ENCODE measurements at regions not wholly inside any gene's neighbourhood (a gene's known extent, or its start where the extent isn't known, plus 50 kb on each side); places are given as distances from the start of the nearest gene placed in this dataset.

DNA sequence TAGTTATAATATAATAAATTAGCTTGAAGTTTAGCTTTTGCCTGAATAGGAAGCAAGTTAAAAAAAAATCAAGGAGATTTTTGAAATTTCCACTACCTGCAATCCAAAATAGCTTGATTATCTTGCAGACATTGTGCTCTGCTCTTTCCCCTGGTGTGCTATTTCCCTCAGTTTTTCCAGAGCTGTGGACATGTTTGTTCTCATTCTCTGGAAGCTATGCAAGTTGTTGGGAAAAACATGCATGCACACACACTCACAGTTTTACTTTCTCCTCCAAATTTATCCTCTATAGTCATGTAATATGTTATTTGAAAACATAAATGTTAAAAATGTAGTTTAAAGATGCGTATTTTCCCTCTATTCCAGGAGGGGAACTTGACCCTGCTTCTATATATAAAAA is 225.8 kb upstream of the ARSJ start:
- DNase-seq (ENCODE audit: low read depth in 1 of 2, low spot score in 2 of 2) = no peak
- WGBS, 2 experiments (ENCODE audit: extremely low coverage in 1 of 2, insufficient coverage in 1 of 2, insufficient read length in 1 of 2, insufficient replicate concordance in 2 of 2, low coverage in 1 of 2, low lambda C conversion rate in 2 of 2, missing lambda C conversion rate in 1 of 2) = 75% methylated on average over 1 of the region's 1 CpG; no CpG with 5 or more reads in 1 of the 2 experiments
- Histone ChIP-seq H2BK5ac (ENCODE audit: low read depth, low read length) (no peak overlapping the region), H3K18ac (ENCODE audit: extremely low read depth, low read length) (no peak overlapping the region), H4K20me1 (replicated peaks in 1 of 2; ENCODE audit: control insufficient read depth in 1 of 2, insufficient read depth in 2 of 2, low read length in 2 of 2) (no peaks in the 10 kb centered on the region), H3K4me3 (ENCODE audit: extremely low read depth in 1 of 4, insufficient read depth in 2 of 4, low read depth in 3 of 4, low read length in 4 of 4) (no peak overlapping the region), H3K27me3 (replicated peaks in 1 of 4; ENCODE audit: control insufficient read depth in 3 of 4, extremely low read depth in 1 of 4, insufficient read depth in 3 of 4, low read length in 3 of 4) (peaks cover 0 to 1% (median 0%) of the 10 kb centered on the region in 4 experiments; a peak in 1 of 7 replicates), H2BK15ac (ENCODE audit: low read length) (no peak overlapping the region), H4K91ac (replicated peaks; ENCODE audit: insufficient read length, low read length) (no peak overlapping the region), H2AK5ac (ENCODE audit: low read depth, low read length) (no peak overlapping the region), H3K9me3 (ENCODE audit: insufficient read depth in 2 of 2, low read depth in 1 of 2, low read length in 1 of 2) (no peaks in the 10 kb centered on the region), H3K4me1 (replicated peaks in 1 of 4; ENCODE audit: control insufficient read depth in 3 of 4, insufficient read depth in 4 of 4, low read length in 3 of 4) (no peaks in the 10 kb centered on the region), H4K8ac (ENCODE audit: extremely low read depth, insufficient read depth, low read length) (no peak overlapping the region), H3K9ac (replicated peaks in 1 of 4; ENCODE audit: extremely low read depth in 1 of 4, low read depth in 3 of 4, low read length in 3 of 4) (no peak overlapping the region), H3K23ac (ENCODE audit: insufficient read length) (no peak overlapping the region), H3K36me3 (ENCODE audit: control insufficient read depth in 2 of 4, insufficient read depth in 4 of 4, low read length in 3 of 4) (no peaks in the 10 kb centered on the region; a peak in 1 of 8 replicates), H3K56ac (replicated peaks; ENCODE audit: insufficient read length, low read depth, low read length) (no peak overlapping the region), H3K4me2 (ENCODE audit: insufficient read depth in 1 of 2, low read depth in 2 of 2, low read length in 2 of 2) (no peak overlapping the region), H2BK120ac (replicated peaks; ENCODE audit: low read depth, low read length) (no peak overlapping the region), H3K23me2 (ENCODE audit: low read depth, low read length) (no peaks in the 10 kb centered on the region), H3K14ac (ENCODE audit: insufficient read length) (no peak overlapping the region), H3K79me1 (ENCODE audit: low read depth, low read length) (no peaks in the 10 kb centered on the region), H2BK20ac (ENCODE audit: low read length) (no peak overlapping the region), H3K79me2 (ENCODE audit: control insufficient read depth in 1 of 2, insufficient read depth in 2 of 2, low read length in 2 of 2) (no peaks in the 10 kb centered on the region), H3K4ac (replicated peaks; ENCODE audit: insufficient read length, low read depth, low read length) (no peak overlapping the region), H2BK12ac (ENCODE audit: low read depth, low read length) (no peak overlapping the region), H3K27ac (ENCODE audit: low read depth, low read length) (no peak overlapping the region), H4K5ac (ENCODE audit: insufficient read length, low read depth, low read length) (no peak overlapping the region), H2AFZ (ENCODE audit: low read length) (no peak overlapping the region; the same call in 1 of the 2 replicates)
- FAIRE-seq = no peak
- TF ChIP-seq SIN3A (conservative IDR thresholded peaks at IDR 0.05 in 1 of 2, IDR thresholded peaks at IDR 0.05 in 1 of 2; ENCODE audit: low read depth in 1 of 2, low read length in 2 of 2) (no peak), NANOG (IDR thresholded peaks at IDR 0.05; ENCODE audit: insufficient read depth, low read depth, low read length, poor library complexity, severe bottlenecking) (no peak), ASH2L (IDR thresholded peaks at IDR 0.05; ENCODE audit: low read length) (no peak), CREB1 (IDR thresholded peaks at IDR 0.05) (no peak), GTF2F1 (IDR thresholded peaks at IDR 0.05; ENCODE audit: borderline replicate concordance, low read depth, low read length) (no peak), SP1 (IDR thresholded peaks at IDR 0.05; ENCODE audit: low read depth, low read length) (no peak), HDAC2 (IDR thresholded peaks at IDR 0.05; ENCODE audit: borderline replicate concordance in 1 of 2, low read depth in 2 of 2, low read length in 2 of 2) (no peak), TBP (IDR thresholded peaks at IDR 0.05; ENCODE audit: low read depth, low read length) (no peak), RAD21 (IDR thresholded peaks at IDR 0.05 in 1 of 2, conservative IDR thresholded peaks at IDR 0.05 in 1 of 2; ENCODE audit: low read depth in 2 of 2, low read length in 2 of 2) (no peak), POLR2AphosphoS5 (IDR thresholded peaks at IDR 0.05; ENCODE audit: low read depth, low read length) (no peak), SIRT6 (IDR thresholded peaks at IDR 0.05; ENCODE audit: low read length) (no peak), CEBPB (IDR thresholded peaks at IDR 0.05; ENCODE audit: low read depth, low read length) (no peak), SIX5 (IDR thresholded peaks at IDR 0.05; ENCODE audit: low read depth, low read length) (no peak), CHD1 (IDR thresholded peaks at IDR 0.05; ENCODE audit: low read depth, low read length) (no peak), CBX5 (IDR thresholded peaks at IDR 0.05; ENCODE audit: low read depth, low read length) (no peak)
- TF ChIP-seq, protein P1, sequence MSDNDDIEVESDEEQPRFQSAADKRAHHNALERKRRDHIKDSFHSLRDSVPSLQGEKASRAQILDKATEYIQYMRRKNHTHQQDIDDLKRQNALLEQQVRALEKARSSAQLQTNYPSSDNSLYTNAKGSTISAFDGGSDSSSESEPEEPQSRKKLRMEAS (IDR thresholded peaks at IDR 0.05) = no peak
- POLR2A ChIA-PET (ENCODE audit: partially characterized antibody) = no interaction called here
- CTCF ChIA-PET (ENCODE audit: partially characterized antibody) = no interaction called here

Data from H1 (cell line).